GM23338 (cell line): ENCODE measurements at regions not wholly inside any gene's neighbourhood (a gene's known extent, or its start where the extent isn't known, plus 50 kb on each side); places are given as distances from the start of the nearest gene placed in this dataset.

Experiments used
- CREB1 ChIP-seq: fragments of 250-450 bp; sonication (Bioruptor Pico); IDR thresholded peaks from 2 replicates; pipeline ENCODE4 v1.5.0; 2020; ENCODE audit warnings: low read depth, mild to moderate bottlenecking, moderate library complexity
- ETS1 ChIP-seq: IDR thresholded peaks from 2 replicates; pipeline ENCODE4 v1.6.1; 2016; ENCODE audit warnings: antibody characterized with exemption
- EZH2 ChIP-seq: fragments of 200-600 bp; sonication (generic); IDR thresholded peaks from one replicate; pipeline ENCODE4 v1.8.0; 2017; ENCODE audit warnings: antibody characterized with exemption, mild to moderate bottlenecking, low read depth; ENCODE audit not compliant: unreplicated experiment
- EZH2phosphoT487 ChIP-seq: fragments of 200-600 bp; sonication (generic); IDR thresholded peaks from one replicate; pipeline ENCODE4 v1.8.1; 2018; ENCODE audit warnings: antibody characterized with exemption; ENCODE audit not compliant: unreplicated experiment
- POLR2AphosphoS5 ChIP-seq: IDR thresholded peaks from 2 replicates; pipeline ENCODE4 v1.6.1; 2016; ENCODE audit warnings: antibody characterized with exemption, low read depth
- REST ChIP-seq: IDR thresholded peaks from one replicate; pipeline ENCODE4 v1.6.1; 2018; ENCODE audit warnings: antibody characterized with exemption; ENCODE audit not compliant: unreplicated experiment
- ZNF462 ChIP-seq: fragments of 250-450 bp; sonication (Bioruptor Pico); IDR thresholded peaks from 2 replicates; pipeline ENCODE4 v1.5.0; 2020; ENCODE audit warnings: mild to moderate bottlenecking, moderate library complexity
- TF ChIP-seq, protein P1 (sequence below), 2 experiments: fragments of 200-600 bp in 1 of 2; sonication (generic) in 1 of 2; conservative IDR thresholded peaks; 2 replicates each; pipeline versions ENCODE4 v1.5.1 to v1.6.1; 2016 to 2017; ENCODE audit warnings: antibody characterized with exemption in 2 of 2, low read depth in 2 of 2, mild to moderate bottlenecking in 2 of 2, moderate library complexity in 1 of 2

DNA sequence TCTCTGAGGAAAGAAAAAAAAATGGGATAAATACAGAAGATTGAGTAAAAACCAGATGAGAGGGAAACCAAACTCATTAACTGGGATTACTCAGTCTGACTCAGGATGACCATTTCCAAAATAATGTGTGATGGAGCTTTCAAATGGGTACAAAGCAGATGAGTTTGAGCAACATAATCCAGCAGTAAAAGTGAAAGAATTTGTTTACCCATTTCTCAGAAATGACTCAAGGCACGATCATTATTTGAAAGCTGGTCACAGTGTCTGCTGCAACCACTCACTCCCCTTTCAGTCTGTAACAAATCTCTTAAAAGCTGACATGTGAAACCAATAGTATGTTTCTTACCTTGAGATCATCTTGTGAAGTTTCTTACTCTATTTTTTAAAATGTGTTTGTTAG, 104.7 kb upstream of the KLF14 start:
- TF ChIP-seq, protein P1, sequence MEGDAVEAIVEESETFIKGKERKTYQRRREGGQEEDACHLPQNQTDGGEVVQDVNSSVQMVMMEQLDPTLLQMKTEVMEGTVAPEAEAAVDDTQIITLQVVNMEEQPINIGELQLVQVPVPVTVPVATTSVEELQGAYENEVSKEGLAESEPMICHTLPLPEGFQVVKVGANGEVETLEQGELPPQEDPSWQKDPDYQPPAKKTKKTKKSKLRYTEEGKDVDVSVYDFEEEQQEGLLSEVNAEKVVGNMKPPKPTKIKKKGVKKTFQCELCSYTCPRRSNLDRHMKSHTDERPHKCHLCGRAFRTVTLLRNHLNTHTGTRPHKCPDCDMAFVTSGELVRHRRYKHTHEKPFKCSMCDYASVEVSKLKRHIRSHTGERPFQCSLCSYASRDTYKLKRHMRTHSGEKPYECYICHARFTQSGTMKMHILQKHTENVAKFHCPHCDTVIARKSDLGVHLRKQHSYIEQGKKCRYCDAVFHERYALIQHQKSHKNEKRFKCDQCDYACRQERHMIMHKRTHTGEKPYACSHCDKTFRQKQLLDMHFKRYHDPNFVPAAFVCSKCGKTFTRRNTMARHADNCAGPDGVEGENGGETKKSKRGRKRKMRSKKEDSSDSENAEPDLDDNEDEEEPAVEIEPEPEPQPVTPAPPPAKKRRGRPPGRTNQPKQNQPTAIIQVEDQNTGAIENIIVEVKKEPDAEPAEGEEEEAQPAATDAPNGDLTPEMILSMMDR (conservative IDR thresholded peaks at IDR 0.05; ENCODE audit: low read depth in 2 of 2): no peak
- TF ChIP-seq POLR2AphosphoS5 (no peak), EZH2 (no peak), EZH2phosphoT487 (no peak), REST (no peak), ETS1 (no peak), ZNF462 (CRISPR knock-in tag) (no peak), CREB1 (CRISPR knock-in tag) (no peak)
